ENCODE measurements at regions not wholly inside any gene's neighbourhood (a gene's known extent, or its start where the extent isn't known, plus 50 kb on each side); places are given as distances from the start of the nearest gene placed in this dataset.

- TF ChIP-seq, protein P1, sequence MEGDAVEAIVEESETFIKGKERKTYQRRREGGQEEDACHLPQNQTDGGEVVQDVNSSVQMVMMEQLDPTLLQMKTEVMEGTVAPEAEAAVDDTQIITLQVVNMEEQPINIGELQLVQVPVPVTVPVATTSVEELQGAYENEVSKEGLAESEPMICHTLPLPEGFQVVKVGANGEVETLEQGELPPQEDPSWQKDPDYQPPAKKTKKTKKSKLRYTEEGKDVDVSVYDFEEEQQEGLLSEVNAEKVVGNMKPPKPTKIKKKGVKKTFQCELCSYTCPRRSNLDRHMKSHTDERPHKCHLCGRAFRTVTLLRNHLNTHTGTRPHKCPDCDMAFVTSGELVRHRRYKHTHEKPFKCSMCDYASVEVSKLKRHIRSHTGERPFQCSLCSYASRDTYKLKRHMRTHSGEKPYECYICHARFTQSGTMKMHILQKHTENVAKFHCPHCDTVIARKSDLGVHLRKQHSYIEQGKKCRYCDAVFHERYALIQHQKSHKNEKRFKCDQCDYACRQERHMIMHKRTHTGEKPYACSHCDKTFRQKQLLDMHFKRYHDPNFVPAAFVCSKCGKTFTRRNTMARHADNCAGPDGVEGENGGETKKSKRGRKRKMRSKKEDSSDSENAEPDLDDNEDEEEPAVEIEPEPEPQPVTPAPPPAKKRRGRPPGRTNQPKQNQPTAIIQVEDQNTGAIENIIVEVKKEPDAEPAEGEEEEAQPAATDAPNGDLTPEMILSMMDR (IDR thresholded peaks at IDR 0.05) = no peak
- no peak for TF ChIP-seq POLR2A (IDR thresholded peaks at IDR 0.05)
These were observed 1259.6 kb upstream of the CNTN5 start for GRCh38 chr11:97761175-97761574.

All from breast epithelium (tissue), 3 donors.